Lung microvascular endothelial cell (primary cell): ENCODE measurements at regions not wholly inside any gene's neighbourhood (a gene's known extent, or its start where the extent isn't known, plus 50 kb on each side); places are given as distances from the start of the nearest gene placed in this dataset.

Experiments
- DNase-seq, 2 donors: peaks; one replicate each; pipeline versions ENCODE4 v3.0.0 to v3.0.0-alpha.2; 2010; ENCODE audit warnings: low read depth in 2 of 2

GRCh38 chr12:39240587-39240986, 202.3 kb downstream of the KIF21A start:
- no peak for DNase-seq

GRCh38 chr12:39239490-39240486, 203.1 kb downstream of the KIF21A start:
- no peak for DNase-seq

GRCh38 chr12:39237004-39237403, 205.9 kb downstream of the KIF21A start:
- no peak for DNase-seq

- no peak for DNase-seq
Observed at GRCh38 chr12:39235990-39236767, 206.7 kb downstream of the KIF21A start.

- DNase-seq, result peak in 1 of 2 donors; percentile 74
Observed at GRCh38 chr12:39230086-39230485, 212.8 kb downstream of the KIF21A start.

GRCh38 chr12:39227218-39227617, 215.7 kb downstream of the KIF21A start:
- DNase-seq, result no peak

- DNase-seq, result no peak
Observed at GRCh38 chr12:39224971-39225370, 217.9 kb downstream of the KIF21A start.

- DNase-seq, result no peak
Observed at GRCh38 chr12:39205969-39206368, 237.0 kb downstream of the KIF21A start.

GRCh38 chr12:39199351-39199750, 243.6 kb downstream of the KIF21A start:
- DNase-seq, result peak; percentile 81 to 87

GRCh38 chr12:39188689-39189088, 254.2 kb downstream of the KIF21A start:
- DNase-seq, result no peak

GRCh38 chr12:39186744-39187143, 256.2 kb downstream of the KIF21A start:
- DNase-seq, result no peak

- DNase-seq, result no peak
Observed at GRCh38 chr12:39178837-39179236, 264.1 kb downstream of the KIF21A start.

- DNase-seq, result no peak
Observed at GRCh38 chr12:39176356-39176755, 266.6 kb downstream of the KIF21A start.

- DNase-seq, result no peak
Observed at GRCh38 chr12:39173726-39174125, 268.3 kb upstream of the CPNE8 start.

GRCh38 chr12:39165338-39165737, 259.9 kb upstream of the CPNE8 start:
- DNase-seq, result no peak

- DNase-seq, result no peak
Observed at GRCh38 chr12:39161465-39162085, 256.2 kb upstream of the CPNE8 start.

- DNase-seq, result peak in 1 of 2 donors; percentile 37
Observed at GRCh38 chr12:39157696-39158342, 252.4 kb upstream of the CPNE8 start.

GRCh38 chr12:39145175-39145999, 240.0 kb upstream of the CPNE8 start:
- DNase-seq, result peak; percentile 40 to 48

GRCh38 chr12:39144613-39145061, 239.2 kb upstream of the CPNE8 start:
- DNase-seq, result no peak

- no peak for DNase-seq
Observed at GRCh38 chr12:39138268-39138667, 232.9 kb upstream of the CPNE8 start.
